AML-193 (cell line): ENCODE measurements at regions not wholly inside any gene's neighbourhood (a gene's known extent, or its start where the extent isn't known, plus 50 kb on each side); places are given as distances from the start of the nearest gene placed in this dataset.

Source experiments
- DNase-seq, 2 experiments: peaks; one replicate each; lab custom pipeline; 2025; lab: John Stamatoyannopoulos, UW

GRCh38 chr11:16685914-16686313, 52.5 kb upstream of the C11orf58 start:
- no peak for DNase-seq

DNA sequence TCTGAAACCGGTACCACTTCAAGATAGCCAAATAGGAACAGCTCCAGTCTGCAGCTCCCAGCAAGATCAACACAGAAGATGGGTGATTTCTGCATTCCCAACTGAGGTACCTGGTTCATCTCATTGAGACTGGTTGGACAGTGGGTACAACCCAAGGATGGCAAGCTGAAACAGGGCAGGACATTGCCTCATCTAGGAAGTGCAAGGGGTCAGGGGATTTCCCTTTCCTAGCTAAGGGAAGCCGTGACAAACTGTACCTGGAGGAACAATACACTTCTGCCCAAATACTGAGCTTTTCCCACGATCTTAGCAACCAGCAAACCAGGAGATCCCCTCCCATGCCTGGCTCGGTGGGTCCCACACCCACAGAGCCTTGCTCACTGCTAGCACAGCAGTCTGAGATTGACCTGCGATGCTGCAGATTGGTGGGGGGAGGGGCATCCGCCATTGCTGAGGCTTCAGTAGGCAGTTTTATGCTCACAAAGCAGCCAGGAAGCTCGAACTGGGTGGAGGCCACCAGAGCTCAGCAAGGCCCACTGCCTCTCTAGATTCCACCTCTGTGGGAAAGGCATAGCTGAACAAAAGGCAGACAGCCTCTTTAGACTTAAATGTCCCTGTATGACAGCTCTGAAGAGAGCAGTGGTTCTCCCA, 59.9 kb upstream of the C11orf58 start:
- DNase-seq, result no peak

GRCh38 chr11:16669799-16670415, 68.5 kb upstream of the C11orf58 start:
- no peak for DNase-seq

DNA sequence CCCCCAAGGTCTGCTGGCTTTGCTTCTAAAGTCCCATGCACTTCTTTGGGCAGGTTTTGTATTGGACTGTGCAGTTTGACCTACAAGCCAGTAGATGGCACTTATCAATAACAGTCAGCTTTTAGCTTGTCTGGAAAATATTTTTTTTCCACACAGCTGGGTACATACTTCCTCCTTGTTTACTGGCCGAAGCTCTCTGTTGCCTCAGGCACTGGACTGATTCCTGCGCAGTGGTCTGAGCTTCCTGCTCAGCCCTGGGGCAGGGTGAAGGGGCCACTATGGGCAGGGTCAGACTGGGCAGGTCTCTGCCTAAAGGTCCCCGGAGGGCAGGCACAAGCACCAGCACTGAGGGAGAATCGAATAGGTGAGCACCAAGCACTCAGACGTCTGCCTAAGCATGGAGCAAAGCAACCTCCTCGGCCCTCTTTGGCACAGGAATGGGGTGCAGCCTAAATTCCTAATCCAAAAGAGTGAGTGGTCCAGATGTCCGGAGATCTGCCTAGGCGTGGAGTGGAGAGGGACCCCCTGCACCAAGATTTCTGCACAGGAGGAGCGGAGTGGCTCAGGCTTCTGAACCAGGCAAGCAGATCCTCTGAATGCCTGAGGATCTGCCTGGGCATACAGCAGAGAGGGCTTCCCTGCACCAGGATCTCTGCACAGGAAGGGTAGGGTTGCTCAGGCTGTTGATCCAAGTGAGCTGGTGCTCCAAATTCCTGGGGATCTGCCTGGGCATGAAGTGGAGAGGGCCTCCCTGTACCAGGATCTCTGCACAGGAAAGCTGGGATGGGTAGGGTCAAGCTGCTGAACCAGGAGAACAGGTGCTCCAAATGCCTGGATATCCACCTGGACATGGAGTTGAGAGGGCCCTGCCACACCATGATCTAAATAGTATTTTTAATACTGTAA, 105.9 kb upstream of the C11orf58 start:
- peak; percentile 55 to 60 for DNase-seq

GRCh38 chr11:16630651-16631050, 107.8 kb upstream of the C11orf58 start:
- DNase-seq, result no peak

GRCh38 chr11:16618431-16618830, 120.0 kb upstream of the C11orf58 start:
- no peak for DNase-seq

GRCh38 chr11:16615480-16615879, 123.0 kb upstream of the C11orf58 start:
- DNase-seq, result no peak

DNA sequence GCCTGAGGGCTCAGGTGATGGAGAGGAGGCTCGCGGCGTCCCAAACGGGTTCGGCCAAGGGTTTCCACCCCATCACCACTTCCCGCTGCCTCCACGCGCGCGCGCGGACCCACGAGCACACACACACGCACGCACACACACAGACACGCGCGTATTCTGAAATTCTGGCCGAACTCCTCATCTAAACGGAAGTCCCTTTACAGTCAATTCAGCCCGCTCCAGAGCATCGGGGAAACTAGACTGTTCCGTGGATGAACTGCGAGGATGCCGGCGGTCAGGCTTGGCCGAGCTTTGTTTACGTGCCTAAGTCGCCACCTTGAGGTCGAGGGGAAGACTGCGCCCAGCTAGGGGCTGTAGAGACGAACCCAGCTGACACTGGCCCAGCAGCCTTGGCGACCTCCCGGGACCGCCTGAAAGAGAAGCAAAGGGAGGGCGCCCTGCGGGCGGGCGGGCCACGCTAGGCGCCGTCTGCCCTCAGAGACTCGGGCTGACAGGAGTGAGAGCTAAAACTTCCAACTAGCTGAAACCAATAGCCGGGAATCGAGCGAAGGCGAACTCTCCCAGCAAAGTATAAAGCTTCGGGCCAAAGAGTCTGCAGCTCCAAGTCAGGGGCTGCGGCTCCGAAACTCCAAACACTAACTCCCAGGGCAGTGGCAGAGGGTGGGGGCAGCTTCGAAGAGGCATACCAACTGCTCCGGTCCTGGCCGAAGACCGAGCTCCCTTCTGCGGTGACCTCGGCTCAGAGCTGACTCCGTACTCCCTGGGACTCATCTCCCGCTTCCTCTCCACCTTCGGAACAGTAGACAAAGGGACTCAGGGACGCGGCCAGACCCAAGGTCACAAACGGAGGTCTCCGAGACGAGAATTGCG, 124.7 kb upstream of the C11orf58 start:
- DNase-seq, result peak; percentile 24 to 34

GRCh38 chr11:16613262-16613511, 125.3 kb upstream of the C11orf58 start:
- DNase-seq, result no peak

GRCh38 chr11:16612566-16613261, 125.7 kb upstream of the C11orf58 start:
- DNase-seq, result no peak

- DNase-seq, result no peak
Observed at GRCh38 chr11:16611926-16612565, 126.4 kb upstream of the C11orf58 start.

- DNase-seq, result no peak
Observed at GRCh38 chr11:16611401-16611921, 127.0 kb upstream of the C11orf58 start.

DNA sequence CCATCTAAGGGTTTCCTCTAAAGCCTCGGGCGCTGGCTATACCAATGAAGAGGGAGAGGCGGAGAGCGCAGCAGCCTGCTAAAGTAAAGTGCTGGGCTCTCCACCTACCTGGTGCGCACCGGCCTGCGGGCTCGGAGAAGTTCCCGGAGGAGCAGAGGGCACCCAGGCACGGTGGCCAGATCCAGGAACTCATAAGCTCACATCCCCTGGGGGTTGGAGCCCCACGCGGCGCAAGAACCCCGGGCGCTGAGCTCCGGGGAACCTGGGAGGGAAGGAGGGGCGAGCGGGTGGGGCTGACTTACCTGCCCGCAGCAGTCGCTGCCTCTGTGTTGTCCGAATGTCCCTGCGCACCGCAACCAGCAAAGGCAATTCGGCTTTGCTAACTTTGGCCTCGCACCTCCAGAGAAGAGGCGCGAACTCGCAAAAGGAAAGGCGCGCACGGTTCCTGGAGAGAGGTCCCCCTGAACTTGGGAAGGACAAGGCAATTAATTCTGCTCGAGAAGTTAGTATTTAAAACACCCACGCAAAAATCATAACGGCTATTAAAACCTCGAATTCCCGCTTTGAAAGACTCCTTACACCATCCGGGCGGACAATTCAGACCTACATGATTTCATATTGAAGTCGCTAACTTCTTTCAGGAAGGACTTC, 127.6 kb upstream of the C11orf58 start:
- no peak for DNase-seq

DNA sequence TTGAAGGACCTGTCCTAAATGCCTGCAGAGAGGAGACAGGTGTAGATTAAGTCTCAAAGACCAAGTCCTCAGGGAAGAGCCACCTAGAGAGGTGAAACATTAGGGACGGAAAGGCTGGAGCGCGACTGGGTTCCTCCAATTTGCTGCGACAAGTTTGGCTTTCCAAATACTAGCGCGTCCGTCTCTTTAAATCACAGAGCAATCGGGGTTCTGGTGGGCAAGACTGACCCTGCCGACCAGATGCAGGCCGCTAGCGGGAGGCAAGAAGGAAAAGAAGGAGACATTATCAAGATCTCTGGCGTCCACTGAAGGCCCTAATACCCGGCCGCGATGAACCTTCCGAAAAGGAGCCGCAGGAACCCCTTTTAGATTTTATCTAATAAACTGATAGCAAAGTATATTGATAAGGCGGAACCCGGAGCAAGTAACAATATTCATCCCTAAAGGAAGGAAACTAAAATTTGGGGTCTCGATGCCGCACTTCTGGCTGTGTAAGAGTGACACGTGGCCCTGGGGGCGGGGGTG, 128.2 kb upstream of the C11orf58 start:
- no peak for DNase-seq

- no peak for DNase-seq
Observed at GRCh38 chr11:16609769-16610168, 128.7 kb upstream of the C11orf58 start.

- DNase-seq, result no peak
Observed at GRCh38 chr11:16607675-16608644, 130.5 kb upstream of the C11orf58 start.

GRCh38 chr11:16606784-16607674, 131.4 kb upstream of the C11orf58 start:
- no peak for DNase-seq
